H1 (cell line): ENCODE measurements at regions not wholly inside any gene's neighbourhood (a gene's known extent, or its start where the extent isn't known, plus 50 kb on each side); places are given as distances from the start of the nearest gene placed in this dataset.

Experiments used
- CTCF ChIA-PET: fragments of 300-600 bp; sonication (Branson Sonifier 250); formaldehyde crosslinking; loops from one replicate; lab custom pipeline; 2021; ENCODE audit not compliant: partially characterized antibody; lab: Charles Lee
- POLR2A ChIA-PET: fragments of 300-600 bp; sonication (Branson Sonifier 250); formaldehyde crosslinking; loops from one replicate; lab custom pipeline; 2021; ENCODE audit warnings: inconsistent platforms; ENCODE audit not compliant: partially characterized antibody; lab: Charles Lee
- DNase-seq, 2 experiments: peaks; one replicate each; pipeline versions ENCODE4 v3.0.0 to v3.0.0-alpha.2; 2010 to 2022; ENCODE audit warnings: low spot score in 2 of 2, low read depth in 1 of 2, mixed read lengths in 1 of 2
- FAIRE-seq: peaks from 2 replicates; lab custom pipeline; 2011; peaks lifted over from hg19 to GRCh38; lab: Jason Lieb, UNC
- H2AFZ ChIP-seq: 2 replicates; pipeline ENCODE4 v1.8.1; 2012; ENCODE audit warnings: low read length, inconsistent platforms
- H2AK5ac ChIP-seq: 2 replicates; pipeline ENCODE4 v1.6.1; 2013; ENCODE audit warnings: low read depth, low read length
- H2BK120ac ChIP-seq: replicated peaks from 2 replicates; pipeline ENCODE3; 2013; ENCODE audit warnings: low read depth, low read length, inconsistent platforms
- H2BK12ac ChIP-seq: 2 replicates; pipeline ENCODE4 v1.6.1; 2013; ENCODE audit warnings: low read depth, low read length
- H2BK15ac ChIP-seq: 2 replicates; pipeline ENCODE4 v1.6.1; 2013; ENCODE audit warnings: low read length
- H2BK20ac ChIP-seq: 2 replicates; pipeline ENCODE4 v1.6.1; 2013; ENCODE audit warnings: low read length
- H2BK5ac ChIP-seq: 2 replicates; pipeline ENCODE4 v1.6.1; 2013; ENCODE audit warnings: low read depth, low read length
- H3K14ac ChIP-seq: 2 replicates; pipeline ENCODE4 v1.6.1; 2013; ENCODE audit warnings: inconsistent platforms; ENCODE audit not compliant: insufficient read length
- H3K18ac ChIP-seq: 2 replicates; pipeline ENCODE4 v1.6.1; 2013; ENCODE audit warnings: low read length; ENCODE audit errors: extremely low read depth
- H3K23ac ChIP-seq: 2 replicates; pipeline ENCODE4 v1.6.1; 2013; ENCODE audit warnings: inconsistent platforms; ENCODE audit not compliant: insufficient read length
- H3K23me2 ChIP-seq: 2 replicates; pipeline ENCODE4 v1.6.1; 2013; ENCODE audit warnings: low read depth, low read length
- H3K27ac ChIP-seq: 2 replicates; pipeline ENCODE4 v1.6.1; 2011; ENCODE audit warnings: low read depth, low read length, inconsistent platforms
- H3K27me3 ChIP-seq, 4 experiments: replicated peaks in 1 of 4; 1 replicate in 1 of 4; 2 replicates in 3 of 4; pipeline versions ENCODE4 v1.6.1 to v1.8.1; 2011 to 2013; ENCODE audit warnings: low read length in 3 of 4, mild to moderate bottlenecking in 3 of 4, inconsistent platforms in 2 of 4, mixed read lengths in 2 of 4, moderate library complexity in 1 of 4; ENCODE audit not compliant: control insufficient read depth in 3 of 4, insufficient read depth in 3 of 4; ENCODE audit errors: extremely low read depth in 1 of 4
- H3K36me3 ChIP-seq, 4 experiments: 2 replicates each; pipeline versions ENCODE4 v1.6.1 to v1.8.1; 2011 to 2013; ENCODE audit warnings: mild to moderate bottlenecking in 4 of 4, low read length in 3 of 4, moderate library complexity in 2 of 4, control low read depth in 1 of 4, inconsistent platforms in 1 of 4; ENCODE audit not compliant: insufficient read depth in 4 of 4, control insufficient read depth in 2 of 4
- H3K4ac ChIP-seq: replicated peaks from 2 replicates; pipeline ENCODE3; 2013; ENCODE audit warnings: low read length, low read depth, mixed read lengths, inconsistent platforms; ENCODE audit not compliant: insufficient read length
- H3K4me1 ChIP-seq, 4 experiments: replicated peaks in 1 of 4; 1 replicate in 1 of 4; 2 replicates in 3 of 4; pipeline versions ENCODE4 v1.6.1 to v1.8.1; 2011 to 2013; ENCODE audit warnings: low read length in 3 of 4, inconsistent platforms in 2 of 4, mixed read lengths in 1 of 4; ENCODE audit not compliant: insufficient read depth in 4 of 4, control insufficient read depth in 3 of 4
- H3K4me2 ChIP-seq, 2 experiments: 2 replicates each; pipeline versions ENCODE4 v1.6.1 to v1.8.1; 2011 to 2013; ENCODE audit warnings: low read depth in 2 of 2, low read length in 2 of 2, control low read depth in 1 of 2, inconsistent platforms in 1 of 2, mild to moderate bottlenecking in 1 of 2; ENCODE audit not compliant: insufficient read depth in 1 of 2
- H3K4me3 ChIP-seq, 4 experiments: fragments of 200-600, 300-600 bp in 1 of 4; sonication (generic), shearing (Covaris generic), sonication (Bioruptor Twin) in 1 of 4; 2 replicates each; pipeline versions ENCODE4 v1.5.1 to v1.8.1; 2011 to 2016; ENCODE audit warnings: low read length in 4 of 4, low read depth in 3 of 4, control low read depth in 2 of 4, inconsistent platforms in 2 of 4, mild to moderate bottlenecking in 2 of 4, mixed read lengths in 1 of 4, moderate library complexity in 1 of 4; ENCODE audit not compliant: insufficient read depth in 2 of 4; ENCODE audit errors: extremely low read depth in 1 of 4
- H3K56ac ChIP-seq: replicated peaks from 2 replicates; pipeline ENCODE3; 2013; ENCODE audit warnings: low read depth, mild to moderate bottlenecking, mixed read lengths, low read length, inconsistent platforms; ENCODE audit not compliant: insufficient read length
- H3K79me1 ChIP-seq: 2 replicates; pipeline ENCODE4 v1.6.1; 2013; ENCODE audit warnings: low read depth, low read length, control low read depth
- H3K79me2 ChIP-seq, 2 experiments: 2 replicates each; pipeline versions ENCODE4 v1.6.1 to v1.8.1; 2012 to 2013; ENCODE audit warnings: low read length in 2 of 2, mild to moderate bottlenecking in 2 of 2, inconsistent platforms in 1 of 2; ENCODE audit not compliant: insufficient read depth in 2 of 2, control insufficient read depth in 1 of 2
- H3K9ac ChIP-seq, 4 experiments: replicated peaks in 1 of 4; 1 replicate in 1 of 4; 2 replicates in 3 of 4; pipeline versions ENCODE4 v1.6.1 to v1.8.1; 2011 to 2013; ENCODE audit warnings: low read depth in 3 of 4, low read length in 3 of 4, control low read depth in 2 of 4, mild to moderate bottlenecking in 2 of 4, moderate library complexity in 2 of 4, inconsistent platforms in 1 of 4; ENCODE audit errors: extremely low read depth in 1 of 4
- H3K9me3 ChIP-seq, 2 experiments: 2 replicates each; pipeline versions ENCODE4 v1.6.1 to v1.8.1; 2012 to 2013; ENCODE audit warnings: mild to moderate bottlenecking in 2 of 2, moderate library complexity in 2 of 2, control low read depth in 1 of 2, inconsistent platforms in 1 of 2, low read depth in 1 of 2, low read length in 1 of 2, mixed read lengths in 1 of 2; ENCODE audit not compliant: insufficient read depth in 2 of 2
- H4K20me1 ChIP-seq, 2 experiments: replicated peaks in 1 of 2; 2 replicates each; pipeline versions ENCODE3 to v1.8.1; 2011 to 2013; ENCODE audit warnings: inconsistent platforms in 2 of 2, low read length in 2 of 2, mild to moderate bottlenecking in 1 of 2; ENCODE audit not compliant: insufficient read depth in 2 of 2, control insufficient read depth in 1 of 2
- H4K5ac ChIP-seq: 2 replicates; pipeline ENCODE4 v1.6.1; 2013; ENCODE audit warnings: low read length, low read depth, mixed read lengths, inconsistent platforms; ENCODE audit not compliant: insufficient read length
- H4K8ac ChIP-seq: 2 replicates; pipeline ENCODE4 v1.8.0; 2013; ENCODE audit warnings: mild to moderate bottlenecking, moderate library complexity, low read length, inconsistent platforms; ENCODE audit not compliant: insufficient read depth; ENCODE audit errors: extremely low read depth
- H4K91ac ChIP-seq: replicated peaks from 2 replicates; pipeline ENCODE3; 2013; ENCODE audit warnings: low read length, mixed read lengths, inconsistent platforms; ENCODE audit not compliant: insufficient read length
- BRCA1 ChIP-seq: IDR thresholded peaks from 2 replicates; pipeline ENCODE4 v1.6.1; 2012; ENCODE audit warnings: low read depth, low read length, improper control_type of control experiment
- HDAC6 ChIP-seq: IDR thresholded peaks from one replicate; pipeline ENCODE4 v1.7.1; 2012; ENCODE audit warnings: low read depth, mild to moderate bottlenecking, inconsistent platforms, low read length, moderate library complexity
- KDM4A ChIP-seq: IDR thresholded peaks from one replicate; pipeline ENCODE4 v1.7.1; 2012; ENCODE audit warnings: low read depth, mild to moderate bottlenecking, moderate library complexity, low read length, inconsistent platforms; ENCODE audit not compliant: severe bottlenecking
- KDM5A ChIP-seq: fragments of 200-600 bp; IDR thresholded peaks from 2 replicates; pipeline ENCODE4 v1.7.1; 2012; ENCODE audit warnings: mild to moderate bottlenecking, low read length, inconsistent platforms, mixed read lengths
- POLR2AphosphoS5 ChIP-seq: IDR thresholded peaks from 2 replicates; pipeline ENCODE4 v1.6.1; 2011; ENCODE audit warnings: low read depth, low read length
- RFX5 ChIP-seq: IDR thresholded peaks from 2 replicates; pipeline ENCODE4 v1.6.1; 2011; ENCODE audit warnings: low read depth, low read length, improper control_type of control experiment, borderline replicate concordance
- WGBS, 2 experiments: shearing (Covaris generic) in 1 of 2; methylation state at CpG; one replicate each; pipeline versions ENCODE4 v1.1.6 to v1.1.7; 2013 to 2015; ENCODE audit warnings: low lambda C conversion rate in 2 of 2, mixed read lengths in 2 of 2, inconsistent platforms in 1 of 2, low coverage in 1 of 2, missing lambda C conversion rate in 1 of 2; ENCODE audit not compliant: insufficient replicate concordance in 2 of 2, insufficient coverage in 1 of 2, insufficient read length in 1 of 2; ENCODE audit errors: extremely low coverage in 1 of 2, missing lambda C conversion rate in 1 of 2; 5-methylcytosine and 5-hydroxymethylcytosine counted together

DNA sequence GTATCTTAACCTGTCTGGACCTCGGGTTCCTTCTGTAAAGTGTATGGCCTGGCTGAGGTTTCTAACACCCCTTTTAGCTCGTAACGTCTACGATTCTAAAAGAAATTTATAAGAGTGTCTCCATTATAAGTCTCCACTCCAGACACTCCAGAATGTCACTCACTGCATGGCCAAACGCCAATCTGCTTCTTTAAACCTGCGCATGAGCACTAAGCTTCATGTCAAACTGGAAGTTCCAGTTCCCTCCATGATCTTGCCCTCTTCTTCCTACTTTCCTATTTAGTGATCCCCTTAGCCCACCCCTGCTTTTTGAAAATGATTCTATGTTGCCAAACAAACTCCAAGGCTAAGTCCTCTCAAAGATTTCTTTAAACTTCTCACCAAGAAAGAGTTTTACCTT, 241.4 kb upstream of the NPVF start:
- no peak overlapping the region for H3K27ac ChIP-seq
- no peak overlapping the region for H4K8ac ChIP-seq
- no peak overlapping the region for H4K91ac ChIP-seq
- no peak overlapping the region for H2AK5ac ChIP-seq
- FAIRE-seq (no peak), DNase-seq (no peak)
- no peak overlapping the region for H2BK12ac ChIP-seq
- 99% methylated on average over 6 of the region's 6 CpGs; no CpG with 5 or more reads in 1 of the 2 experiments for WGBS, 2 experiments
- TF ChIP-seq HDAC6 (no peak), BRCA1 (no peak), KDM4A (no peak), KDM5A (no peak), POLR2AphosphoS5 (no peak), RFX5 (no peak)
- H2BK15ac ChIP-seq, result no peak overlapping the region
- H3K23ac ChIP-seq, result no peak overlapping the region
- ChIA-PET POLR2A (no interaction called here), CTCF (no interaction called here)
- no peaks in the 10 kb centered on the region for H3K36me3 ChIP-seq
- H2BK120ac ChIP-seq, result no peak overlapping the region
- no peaks in the 10 kb centered on the region for H3K79me2 ChIP-seq
- H3K4ac ChIP-seq, result no peak overlapping the region
- no peak overlapping the region for H2BK20ac ChIP-seq
- no peaks in the 10 kb centered on the region for H3K9me3 ChIP-seq
- H4K5ac ChIP-seq, result no peak overlapping the region
- no peaks in the 10 kb centered on the region for H3K79me1 ChIP-seq
- no peak overlapping the region for H2BK5ac ChIP-seq
- no peak overlapping the region; a peak in 1 of 7 replicates for H3K9ac ChIP-seq
- H3K27me3 ChIP-seq, result peaks cover 0 to 2% (median 0%) of the 10 kb centered on the region in 4 experiments; a peak in 1 of 7 replicates
- no peaks in the 10 kb centered on the region for H3K4me1 ChIP-seq
- no peak overlapping the region for H3K14ac ChIP-seq
- H3K4me2 ChIP-seq, result no peak overlapping the region
- H3K23me2 ChIP-seq, result no peaks in the 10 kb centered on the region
- no peak overlapping the region for H3K18ac ChIP-seq
- H2AFZ ChIP-seq, result no peak overlapping the region
- H3K4me3 ChIP-seq, result no peak overlapping the region
- no peaks in the 10 kb centered on the region for H4K20me1 ChIP-seq
- H3K56ac ChIP-seq, result no peak overlapping the region
